HAP-1 (cell line): ENCODE measurements at regions not wholly inside any gene's neighbourhood (a gene's known extent, or its start where the extent isn't known, plus 50 kb on each side); places are given as distances from the start of the nearest gene placed in this dataset.
A peak's percentile ranks its signal among the peaks of the same experiment; 100 is the strongest.
"Not testable (repeated sequence)": the region's sequence is repeated elsewhere in the genome, so short reads cannot be mapped to it uniquely, and the experiment has no call there.

Experiments used
- DNase-seq, 2 experiments: peaks; one replicate each; pipeline ENCODE4 v3.0.0-alpha.2; 2016 to 2020; ENCODE audit warnings: low spot score in 2 of 2
- H3K27me3 ChIP-seq: fragments of 250-450 bp; sonication (Bioruptor Pico); 2 replicates; pipeline ENCODE4 v1.5.1; 2020; ENCODE audit warnings: low read depth, mild to moderate bottlenecking, moderate library complexity
- H3K36me3 ChIP-seq: fragments of 250-450 bp; sonication (Bioruptor Pico); replicated peaks from 2 replicates; pipeline ENCODE4 v1.5.1; 2020; ENCODE audit warnings: mild to moderate bottlenecking
- H3K4me1 ChIP-seq: fragments of 250-450 bp; sonication (Bioruptor Pico); 2 replicates; pipeline ENCODE4 v1.5.1; 2020; ENCODE audit warnings: mild to moderate bottlenecking
- H3K4me3 ChIP-seq: fragments of 250-450 bp; sonication (Bioruptor Pico); 2 replicates; pipeline ENCODE4 v1.5.1; 2020; ENCODE audit warnings: mild to moderate bottlenecking, moderate library complexity
- H3K9me3 ChIP-seq: fragments of 250-450 bp; sonication (Bioruptor Pico); 2 replicates; pipeline ENCODE4 v1.5.1; 2020; ENCODE audit warnings: mild to moderate bottlenecking, moderate library complexity
- in situ Hi-C: fragments of 300-500 bp; cut with MboI; formaldehyde crosslinking; loops from 3 replicates; pipeline ENCODE4 v1.14.3; 2020; ENCODE audit warnings: low sequenced_read_pairs, inconsistent platforms, mixed read lengths

- Histone ChIP-seq H3K4me1 (no peaks in the 10 kb centered on the region), H3K36me3 (no peaks in the 10 kb centered on the region), H3K27me3 (no peaks in the 10 kb centered on the region), H3K9me3 (no peaks in the 10 kb centered on the region), H3K4me3 (no peak overlapping the region)
- in situ Hi-C loops, result no loop called here
- DNase-seq, result peak; percentile 26 to 60
Observed at GRCh38 chr7:142482891-142483658, 225.2 kb upstream of the PRSS58 start.

DNA sequence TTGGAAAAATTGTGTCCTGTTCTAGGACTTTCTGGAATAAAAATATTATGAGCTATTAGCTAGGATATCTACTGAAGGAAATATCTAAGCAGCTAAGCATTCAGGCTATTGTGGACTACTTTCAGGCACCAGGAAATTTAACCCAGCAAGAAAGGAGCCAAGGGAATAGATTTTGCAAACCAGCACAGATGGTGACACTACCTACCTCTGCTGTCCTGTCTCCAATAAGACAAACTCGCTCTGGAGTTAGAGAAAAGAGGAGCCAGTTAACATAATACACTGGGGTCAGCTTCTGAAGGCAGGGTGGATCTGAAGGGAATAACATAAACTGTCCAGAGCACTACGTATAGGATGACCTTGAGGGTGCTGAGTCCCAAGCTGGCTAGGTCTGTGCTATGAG lies 223.7 kb upstream of the PRSS58 start:
- no peaks in the 10 kb centered on the region for H3K9me3 ChIP-seq
- H3K4me1 ChIP-seq, result no peaks in the 10 kb centered on the region
- H3K36me3 ChIP-seq, result no peaks in the 10 kb centered on the region
- DNase-seq, result no peak
- H3K27me3 ChIP-seq, result no peaks in the 10 kb centered on the region
- H3K4me3 ChIP-seq, result no peak overlapping the region
- in situ Hi-C loops, result no loop called here

GRCh38 chr7:142478479-142479220 lies 220.8 kb upstream of the PRSS58 start:
- peak; percentile 14 to 26 for DNase-seq
- Histone ChIP-seq H3K27me3 (no peaks in the 10 kb centered on the region), H3K4me3 (no peak overlapping the region), H3K4me1 (no peaks in the 10 kb centered on the region), H3K36me3 (no peaks in the 10 kb centered on the region), H3K9me3 (no peaks in the 10 kb centered on the region)
- in situ Hi-C loops, result no loop called here

GRCh38 chr7:142477801-142478200 lies 219.9 kb upstream of the PRSS58 start:
- H3K4me3 ChIP-seq, H3K36me3 ChIP-seq, H3K27me3 ChIP-seq, H3K4me1 ChIP-seq, H3K9me3 ChIP-seq, DNase-seq, in situ Hi-C loops: not testable (repeated sequence)

DNA sequence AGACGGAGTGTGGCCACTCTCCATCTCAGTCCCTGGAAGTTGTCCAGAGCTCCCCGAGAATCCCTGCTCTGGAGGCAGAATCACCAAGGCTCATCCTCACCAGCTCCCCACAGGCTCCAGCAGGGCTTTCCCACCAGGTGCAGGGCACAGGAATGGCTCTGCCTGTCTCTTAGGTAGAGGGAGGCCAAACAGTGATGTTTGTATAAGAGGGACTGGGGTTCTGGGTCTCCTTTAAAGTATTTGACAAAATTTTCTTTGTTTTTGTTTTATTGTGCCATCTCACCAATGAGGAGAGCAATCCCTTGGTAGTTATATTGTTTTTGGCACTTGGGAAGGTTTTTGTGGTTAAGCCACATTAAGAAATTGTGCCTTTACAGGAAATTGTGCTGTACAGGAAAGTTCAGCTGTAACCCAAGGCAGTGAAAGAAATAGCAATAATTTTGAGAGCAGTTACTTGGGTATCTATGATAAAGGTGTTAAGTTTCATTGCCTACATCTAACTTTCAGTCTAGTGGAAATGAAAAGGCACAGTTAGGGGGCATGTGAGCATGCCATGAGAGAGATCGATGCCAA lies 219.3 kb upstream of the PRSS58 start:
- Histone ChIP-seq H3K4me3 (no peak overlapping the region), H3K4me1 (no peaks in the 10 kb centered on the region), H3K27me3 (no peaks in the 10 kb centered on the region), H3K9me3 (no peaks in the 10 kb centered on the region), H3K36me3 (no peaks in the 10 kb centered on the region)
- DNase-seq, result no peak
- in situ Hi-C loops, result no loop called here

DNA sequence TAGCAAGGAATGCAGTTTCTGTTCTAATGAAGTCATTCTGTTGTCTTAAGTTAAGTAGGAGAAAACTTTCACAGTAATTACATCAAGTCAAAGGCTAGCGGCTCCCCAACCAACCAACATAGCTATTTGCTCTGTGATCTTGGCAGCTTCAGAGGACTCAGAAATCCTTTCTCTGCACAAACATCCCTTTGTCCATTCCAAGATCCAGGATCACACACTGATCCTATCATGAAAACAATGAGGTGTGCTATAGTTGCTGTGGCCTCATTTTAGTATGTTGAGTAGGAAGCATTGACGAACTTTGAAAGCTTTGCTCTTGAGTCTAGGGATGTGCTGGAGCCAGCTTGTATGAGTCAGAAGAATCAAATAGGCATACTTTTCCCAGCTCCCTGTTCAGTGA lies 218.2 kb upstream of the PRSS58 start:
- Histone ChIP-seq H3K36me3 (no peaks in the 10 kb centered on the region), H3K4me1 (no peaks in the 10 kb centered on the region), H3K4me3 (no peak overlapping the region), H3K27me3 (no peaks in the 10 kb centered on the region), H3K9me3 (no peaks in the 10 kb centered on the region)
- no peak for DNase-seq
- in situ Hi-C loops, result no loop called here

- in situ Hi-C loops, result loop anchor here (5.0 kb wide), 1 partner anchor 40 kb away; no protein-coding TSS in a partner anchor
- no peaks in the 10 kb centered on the region for H3K27me3 ChIP-seq
- no peak for DNase-seq
- no peaks in the 10 kb centered on the region for H3K9me3 ChIP-seq
- H3K4me3 ChIP-seq, result no peak overlapping the region
- no peaks in the 10 kb centered on the region for H3K36me3 ChIP-seq
- H3K4me1 ChIP-seq, result no peaks in the 10 kb centered on the region
Observed at GRCh38 chr7:142471820-142472219, 214.0 kb upstream of the PRSS58 start.

DNA sequence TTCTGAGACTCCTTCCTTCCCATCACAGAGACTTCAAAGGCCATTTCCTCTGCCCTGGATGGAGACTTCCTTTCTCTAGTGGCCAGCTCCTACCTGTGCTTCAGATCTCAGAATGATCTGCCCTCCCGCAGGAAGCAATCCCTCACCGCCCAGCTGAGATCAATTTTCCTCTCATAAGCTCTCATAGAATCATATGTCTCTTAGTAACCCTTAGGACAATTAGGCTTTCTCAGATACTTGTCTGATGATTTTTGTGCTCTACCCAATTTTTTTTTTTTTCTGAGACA lies 212.6 kb upstream of the PRSS58 start:
- DNase-seq, result no peak
- Histone ChIP-seq H3K4me3 (no peak overlapping the region), H3K27me3 (no peaks in the 10 kb centered on the region), H3K4me1 (no peaks in the 10 kb centered on the region), H3K9me3 (no peaks in the 10 kb centered on the region), H3K36me3 (no peaks in the 10 kb centered on the region)
- in situ Hi-C loops, result loop anchor here (5.0 kb wide), 1 partner anchor 42 kb away; no protein-coding TSS in a partner anchor

GRCh38 chr7:142469696-142470543 lies 212.1 kb upstream of the PRSS58 start:
- H3K4me1 ChIP-seq, result no peaks in the 10 kb centered on the region
- no peaks in the 10 kb centered on the region for H3K9me3 ChIP-seq
- H3K27me3 ChIP-seq, result no peaks in the 10 kb centered on the region
- no peaks in the 10 kb centered on the region for H3K36me3 ChIP-seq
- DNase-seq, result no peak
- in situ Hi-C loops, result loop anchor here (5.0 kb wide), 1 partner anchor 42 kb away; no protein-coding TSS in a partner anchor
- H3K4me3 ChIP-seq, result no peak overlapping the region

GRCh38 chr7:142468871-142469665 lies 211.2 kb upstream of the PRSS58 start:
- Histone ChIP-seq H3K4me3 (no peak overlapping the region), H3K27me3 (no peaks in the 10 kb centered on the region), H3K9me3 (no peaks in the 10 kb centered on the region), H3K4me1 (no peaks in the 10 kb centered on the region), H3K36me3 (no peaks in the 10 kb centered on the region)
- in situ Hi-C loops, result no loop called here
- DNase-seq, result no peak

- H3K9me3 ChIP-seq, H3K4me3 ChIP-seq, H3K27me3 ChIP-seq, in situ Hi-C loops, H3K36me3 ChIP-seq, H3K4me1 ChIP-seq, DNase-seq: not testable (repeated sequence)
Observed at GRCh38 chr7:142467056-142467655, 209.3 kb upstream of the PRSS58 start.

DNA sequence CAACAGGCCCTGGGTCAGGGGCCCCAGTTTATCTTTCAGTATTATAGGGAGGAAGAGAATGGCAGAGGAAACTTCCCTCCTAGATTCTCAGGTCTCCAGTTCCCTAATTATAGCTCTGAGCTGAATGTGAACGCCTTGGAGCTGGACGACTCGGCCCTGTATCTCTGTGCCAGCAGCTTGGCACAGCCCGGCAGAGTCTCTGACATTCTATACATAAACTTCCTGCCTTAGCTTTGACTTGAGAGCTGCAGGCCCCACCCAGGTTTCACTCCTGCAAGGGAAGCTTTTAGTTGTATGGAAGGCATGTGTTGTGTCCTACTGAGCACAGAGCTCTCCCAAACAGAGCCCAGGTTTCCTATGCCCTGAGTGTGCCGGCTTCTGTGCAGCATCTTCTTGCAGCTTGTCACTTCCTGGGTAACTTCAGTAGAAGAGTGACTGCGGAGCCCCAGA lies 205.6 kb upstream of the PRSS58 start:
- H3K4me1 ChIP-seq, result no peaks in the 10 kb centered on the region

DNA sequence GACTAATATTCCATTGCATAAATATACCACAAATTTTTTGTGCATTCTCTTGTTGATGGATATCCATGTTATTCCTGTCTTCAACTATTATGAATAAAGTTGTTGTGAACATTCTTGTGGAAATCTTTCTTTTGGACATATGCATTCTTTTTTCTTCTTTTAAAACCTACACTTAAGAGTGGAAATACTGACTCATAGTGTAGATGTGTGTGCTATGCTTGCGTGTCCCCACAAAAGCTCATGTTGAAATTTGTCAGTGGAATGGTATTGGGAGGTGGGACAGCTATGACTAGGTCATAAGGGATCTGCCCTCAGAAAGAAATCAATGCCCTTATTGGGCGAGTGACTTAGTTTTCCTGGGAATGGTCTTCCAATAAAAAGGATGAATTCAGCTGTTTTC lies 203.6 kb upstream of the PRSS58 start:
- no peaks in the 10 kb centered on the region for H3K27me3 ChIP-seq
- in situ Hi-C loops, result no loop called here
- no peak for DNase-seq
- no peaks in the 10 kb centered on the region for H3K36me3 ChIP-seq
- no peaks in the 10 kb centered on the region for H3K9me3 ChIP-seq
- H3K4me1 ChIP-seq, result no peaks in the 10 kb centered on the region
- no peak overlapping the region for H3K4me3 ChIP-seq

More for the DNA sequence above, 205.6 kb upstream of the PRSS58 start:
- in situ Hi-C loops, result no loop called here
- Histone ChIP-seq H3K27me3 (no peaks in the 10 kb centered on the region), H3K9me3 (no peaks in the 10 kb centered on the region), H3K36me3 (no peaks in the 10 kb centered on the region), H3K4me3 (no peak overlapping the region)
- no peak for DNase-seq
